ENCODE measurements at regions not wholly inside any gene's neighbourhood (a gene's known extent, or its start where the extent isn't known, plus 50 kb on each side); places are given as distances from the start of the nearest gene placed in this dataset.

- Mint-ChIP-seq H3K9me3 (no peaks in the 10 kb centered on the region), H3K4me3 (no peak overlapping the region), H3K27ac (ENCODE audit: unreplicated experiment) (no peak overlapping the region), H3K27me3 (ENCODE audit: low read depth) (no peaks in the 10 kb centered on the region), H3K36me3 (ENCODE audit: low read depth) (no peaks in the 10 kb centered on the region), H3K4me1 (no peaks in the 10 kb centered on the region)
- DNase-seq (ENCODE audit: low read depth, low spot score), result no peak
- no peak for TF ChIP-seq CTCF (conservative IDR thresholded peaks at IDR 0.05)
Observed at GRCh38 chr13:29693275-29693945, 97.9 kb upstream of the SLC7A1 start.

- Mint-ChIP-seq H3K9me3 (peaks cover 2% of the 10 kb centered on the region), H3K27ac (ENCODE audit: unreplicated experiment) (no peak overlapping the region), H3K27me3 (ENCODE audit: low read depth) (no peaks in the 10 kb centered on the region), H3K4me3 (no peak overlapping the region), H3K4me1 (no peaks in the 10 kb centered on the region), H3K36me3 (ENCODE audit: low read depth) (no peaks in the 10 kb centered on the region)
- TF ChIP-seq CTCF (conservative IDR thresholded peaks at IDR 0.05), result no peak
- no peak for DNase-seq (ENCODE audit: low read depth, low spot score)
Observed at GRCh38 chr13:29689548-29689947, 94.1 kb upstream of the SLC7A1 start.

- Mint-ChIP-seq H3K4me1 (no peaks in the 10 kb centered on the region), H3K36me3 (ENCODE audit: low read depth) (no peaks in the 10 kb centered on the region), H3K27ac (ENCODE audit: unreplicated experiment) (no peak overlapping the region), H3K27me3 (ENCODE audit: low read depth) (no peaks in the 10 kb centered on the region), H3K9me3 (peaks cover 2% of the 10 kb centered on the region), H3K4me3 (no peak overlapping the region)
- DNase-seq (ENCODE audit: low read depth, low spot score), result no peak
- TF ChIP-seq CTCF (conservative IDR thresholded peaks at IDR 0.05), result no peak
Observed at GRCh38 chr13:29688193-29688592, 92.7 kb upstream of the SLC7A1 start.

GRCh38 chr13:29684441-29684840, 89.0 kb upstream of the SLC7A1 start:
- Mint-ChIP-seq H3K4me1 (no peaks in the 10 kb centered on the region), H3K4me3 (no peak overlapping the region), H3K36me3 (ENCODE audit: low read depth) (no peaks in the 10 kb centered on the region), H3K27me3 (ENCODE audit: low read depth) (no peaks in the 10 kb centered on the region), H3K27ac (ENCODE audit: unreplicated experiment) (no peak overlapping the region), H3K9me3 (peaks cover 2% of the 10 kb centered on the region)
- DNase-seq (ENCODE audit: low read depth, low spot score), result no peak
- TF ChIP-seq CTCF (conservative IDR thresholded peaks at IDR 0.05), result no peak

- no peaks in the 10 kb centered on the region for H3K36me3 Mint-ChIP-seq (ENCODE audit: low read depth)
- H3K9me3 Mint-ChIP-seq, result peaks cover 2% of the 10 kb centered on the region
- no peaks in the 10 kb centered on the region for H3K4me1 Mint-ChIP-seq
- H3K27ac Mint-ChIP-seq (ENCODE audit: unreplicated experiment), result no peak overlapping the region
- no peak for DNase-seq (ENCODE audit: low read depth, low spot score)
- H3K4me3 Mint-ChIP-seq, result no peak overlapping the region
- no peaks in the 10 kb centered on the region for H3K27me3 Mint-ChIP-seq (ENCODE audit: low read depth)
- no peak for TF ChIP-seq CTCF (conservative IDR thresholded peaks at IDR 0.05)
Observed at GRCh38 chr13:29683041-29683440, 87.6 kb upstream of the SLC7A1 start.

All from neural crest cell (in vitro differentiated cells).